ENCODE measurements at regions not wholly inside any gene's neighbourhood (a gene's known extent, or its start where the extent isn't known, plus 50 kb on each side); places are given as distances from the start of the nearest gene placed in this dataset.
"Not testable (repeated sequence)": the region's sequence is repeated elsewhere in the genome, so short reads cannot be mapped to it uniquely, and the experiment has no call there.

DNA sequence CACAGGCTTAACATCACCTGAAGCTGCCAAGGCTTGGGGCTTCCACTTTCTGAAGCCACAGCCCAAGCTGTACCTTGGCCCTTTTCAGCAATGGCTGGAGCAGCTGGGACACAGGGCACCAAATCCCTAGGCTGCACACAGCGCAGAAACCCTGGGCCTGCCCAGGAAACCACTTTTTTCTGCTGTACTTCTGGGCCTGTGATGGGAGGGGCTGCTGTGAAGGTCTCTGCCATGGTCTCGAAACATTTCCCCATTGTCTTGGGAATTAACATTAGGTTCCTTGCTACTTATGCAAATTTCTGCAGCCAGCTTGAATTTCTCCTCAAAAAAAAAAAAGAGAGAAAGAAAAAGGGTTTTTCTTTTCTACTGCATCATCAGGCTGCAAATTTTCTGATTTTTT lies 219.1 kb downstream of the RPL10L start:
- DNase-seq, result no peak

DNA sequence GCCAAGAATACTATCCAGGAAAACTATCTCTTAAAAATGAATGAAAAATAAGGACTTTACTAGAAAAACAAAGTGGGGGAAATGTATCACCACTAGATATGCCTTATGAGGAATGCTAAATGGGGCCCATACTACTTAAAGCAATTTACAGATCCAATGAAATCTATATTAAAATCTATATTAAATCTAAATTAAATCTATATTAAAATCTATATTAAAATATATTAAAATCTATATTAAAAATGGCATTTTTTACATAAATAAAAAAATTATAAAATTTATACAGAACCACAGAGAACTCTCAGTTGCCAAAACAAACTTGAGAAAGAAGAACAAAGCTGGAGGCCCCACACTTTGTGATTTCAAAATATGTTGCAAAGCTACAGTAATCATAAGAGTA lies 234.5 kb downstream of the RPL10L start:
- no peak for DNase-seq

DNA sequence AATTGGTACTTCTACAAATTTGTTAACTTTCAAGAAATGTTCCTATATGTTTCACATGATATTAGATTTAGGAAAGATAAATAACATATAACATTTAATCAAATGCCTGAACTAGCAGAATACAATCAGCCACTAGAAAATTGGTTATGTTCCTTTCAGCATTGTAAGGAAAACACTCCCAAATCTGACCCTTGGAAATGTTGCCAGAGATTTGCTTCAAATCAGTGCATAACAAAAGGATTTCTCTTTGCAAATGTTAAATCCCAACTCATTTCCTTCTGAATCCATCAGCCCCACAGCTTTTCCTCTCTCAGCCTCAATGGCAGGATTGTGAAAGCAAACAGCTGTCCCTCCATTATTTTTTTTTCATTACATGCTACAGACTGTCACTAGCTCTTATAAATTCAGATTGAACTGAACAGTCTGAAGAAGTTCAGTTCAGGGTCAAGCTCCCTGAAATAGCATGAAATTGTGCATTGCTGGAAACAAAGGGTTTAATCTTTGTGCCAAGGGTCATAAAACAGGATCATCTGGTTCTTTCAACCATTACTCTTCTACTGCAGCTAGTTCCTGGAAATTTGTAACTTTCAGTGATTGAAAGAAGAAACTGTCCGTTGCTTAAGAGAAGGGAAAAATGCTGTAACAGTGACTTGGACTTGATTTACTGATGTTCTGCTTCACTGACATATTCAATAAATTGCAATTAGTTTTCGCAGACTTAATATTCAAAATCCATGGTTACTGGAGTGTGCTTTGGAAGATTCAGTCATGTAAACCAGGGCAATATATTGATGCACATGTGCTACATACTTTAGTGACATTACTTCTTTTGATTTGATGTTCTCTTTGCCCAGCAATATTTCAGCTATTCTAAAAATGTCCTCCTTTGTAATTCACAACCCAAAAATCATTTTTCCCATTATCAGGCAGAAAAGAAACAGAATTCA lies 246.4 kb downstream of the RPL10L start:
- no peak for DNase-seq

DNA sequence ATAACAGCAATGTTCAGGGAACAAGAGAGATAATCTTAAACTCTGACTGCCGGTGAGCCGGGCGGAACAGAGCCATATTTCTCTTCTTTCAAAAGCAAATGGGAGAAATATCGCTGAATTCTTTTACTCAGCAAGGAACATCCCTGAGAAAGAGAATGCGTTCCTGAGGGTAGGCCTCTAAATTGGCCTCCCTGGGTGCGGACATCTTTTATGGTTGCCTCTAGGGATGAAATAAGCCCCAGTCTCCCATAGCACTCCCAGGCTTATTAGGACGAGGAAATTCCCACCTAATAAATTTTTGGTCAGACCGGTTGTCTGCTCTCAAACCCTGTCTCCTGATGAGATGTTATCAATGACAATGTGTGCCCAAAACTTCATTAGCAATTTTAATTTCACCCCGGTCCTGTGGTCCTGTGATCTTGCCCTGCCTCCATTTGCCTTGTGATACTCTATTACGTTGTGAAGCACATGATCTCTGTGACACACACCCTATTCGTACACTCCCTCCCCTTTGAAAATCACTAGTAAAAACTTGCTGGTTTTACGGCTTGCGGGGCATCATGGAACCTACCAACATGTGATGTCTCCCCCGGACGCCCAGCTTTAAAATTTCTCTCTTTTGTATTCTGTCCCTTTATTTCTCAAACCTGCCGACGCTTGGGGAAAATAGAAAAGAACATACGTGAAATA lies 249.4 kb downstream of the RPL10L start:
- not testable (repeated sequence) for DNase-seq

DNA sequence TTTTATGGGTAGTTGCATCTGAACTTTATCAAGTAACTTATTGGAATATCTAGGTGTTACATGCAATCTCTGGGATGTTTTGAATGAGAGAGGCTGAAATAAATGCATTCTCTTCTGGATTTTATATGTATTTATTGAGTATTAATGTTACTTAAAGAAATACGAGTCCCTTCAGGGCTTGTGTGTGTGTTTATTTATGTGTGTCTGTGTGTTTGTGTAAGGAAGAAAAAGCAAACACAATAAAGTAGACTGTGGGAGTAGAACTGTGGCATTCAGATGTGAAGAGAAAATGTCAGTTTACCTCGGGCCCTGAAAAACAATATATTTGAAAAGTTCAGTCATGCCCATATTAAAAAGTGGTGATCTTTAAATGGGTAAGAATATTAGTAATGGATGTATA lies 250.5 kb downstream of the RPL10L start:
- no peak for DNase-seq

DNA sequence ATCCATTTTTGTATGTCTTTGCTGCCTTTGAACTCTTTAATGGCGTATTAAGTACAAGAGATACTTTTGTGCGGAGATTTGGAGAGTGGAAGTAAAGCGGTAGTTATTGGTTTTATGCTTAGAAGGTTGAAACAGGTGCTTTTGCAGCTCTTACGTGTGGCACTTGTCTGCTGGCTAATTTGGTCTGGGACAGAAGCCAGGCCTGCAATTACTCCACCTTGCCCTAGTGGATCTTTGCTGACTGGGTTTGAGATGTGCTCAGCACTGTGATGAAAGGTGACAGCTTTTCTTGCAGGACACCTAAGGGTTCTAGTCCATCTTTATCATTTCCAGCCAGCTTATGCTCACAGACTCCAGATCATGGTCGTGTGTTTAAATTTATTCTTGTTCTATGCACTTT lies 252.5 kb downstream of the RPL10L start:
- DNase-seq, result no peak

DNA sequence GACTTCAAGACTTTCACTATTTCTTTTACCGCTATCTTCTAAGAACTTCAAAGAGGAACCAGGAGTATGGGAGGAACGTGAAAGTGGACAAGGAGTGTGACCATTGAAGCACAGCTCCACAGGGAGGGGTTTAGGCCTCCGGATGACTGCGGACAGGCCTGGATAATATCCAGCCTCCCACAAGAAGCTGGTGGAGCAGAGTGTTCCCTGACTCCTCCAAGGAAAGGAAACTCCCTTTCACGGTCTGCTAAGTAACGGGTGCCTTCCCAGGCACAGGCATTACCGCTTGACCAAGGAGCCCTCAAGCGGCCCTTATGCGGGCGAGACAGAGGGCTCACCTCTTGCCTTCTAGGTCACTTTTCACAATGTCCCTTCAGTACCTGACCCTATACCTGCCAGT lies 267.0 kb downstream of the RPL10L start:
- DNase-seq, result no peak

DNA sequence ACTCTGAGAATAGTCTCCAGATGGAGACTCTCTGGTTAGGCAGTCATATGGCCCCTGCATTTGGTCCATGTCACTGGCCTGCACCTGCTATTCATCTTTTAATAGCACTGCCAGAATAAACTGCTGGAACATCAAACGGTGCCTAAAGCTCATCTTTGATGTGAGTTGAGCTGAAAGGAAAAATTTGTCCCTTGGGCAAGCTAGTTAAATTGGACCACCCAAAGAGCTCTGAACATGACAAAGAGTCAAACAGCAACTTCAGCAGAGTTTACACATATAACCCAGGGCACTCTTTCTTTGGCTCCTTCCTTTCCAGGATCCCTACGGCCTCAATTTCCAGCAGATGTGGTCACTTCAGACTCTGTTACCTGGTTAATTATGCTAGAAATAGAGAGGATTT lies 269.9 kb downstream of the RPL10L start:
- no peak for DNase-seq

DNA sequence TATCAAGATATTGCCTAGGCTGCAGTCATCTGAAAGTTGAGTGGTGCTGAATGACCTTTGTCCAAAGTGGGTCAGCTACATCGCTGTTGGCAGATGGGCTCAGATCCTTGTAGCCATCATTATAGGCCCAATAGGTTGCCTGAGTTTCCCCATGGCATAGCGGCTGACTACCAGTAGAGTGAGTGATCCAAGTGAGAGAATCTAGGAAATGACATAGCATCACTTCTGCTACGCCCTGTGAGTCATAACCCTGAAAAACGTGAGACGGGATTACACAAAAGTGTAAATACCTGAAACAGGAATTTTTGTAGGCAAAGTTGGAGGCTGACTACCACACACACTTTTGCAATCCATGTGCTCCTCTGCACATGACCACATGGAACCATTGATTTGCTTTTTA lies 273.3 kb downstream of the RPL10L start:
- DNase-seq, result no peak

DNA sequence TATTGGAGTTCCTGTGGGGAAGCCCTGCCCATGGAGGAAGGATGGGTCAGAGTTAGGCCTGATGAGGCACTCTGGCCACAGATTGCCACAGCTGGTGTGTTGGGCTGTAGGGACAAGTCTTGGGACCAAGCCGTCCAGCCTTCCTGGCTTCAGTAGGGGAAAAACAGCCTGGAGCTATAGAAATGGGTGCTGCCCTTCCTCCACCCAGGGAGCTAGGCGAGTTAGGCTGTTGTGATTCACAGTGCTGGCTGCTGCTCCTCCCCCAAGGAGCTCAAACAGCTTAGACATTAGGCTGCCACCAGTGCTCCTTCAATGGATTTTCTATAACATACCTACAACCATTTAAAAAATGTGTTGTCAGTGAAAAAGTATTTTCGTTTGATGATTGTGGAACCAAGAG lies 274.3 kb downstream of the RPL10L start:
- no peak for DNase-seq

DNA sequence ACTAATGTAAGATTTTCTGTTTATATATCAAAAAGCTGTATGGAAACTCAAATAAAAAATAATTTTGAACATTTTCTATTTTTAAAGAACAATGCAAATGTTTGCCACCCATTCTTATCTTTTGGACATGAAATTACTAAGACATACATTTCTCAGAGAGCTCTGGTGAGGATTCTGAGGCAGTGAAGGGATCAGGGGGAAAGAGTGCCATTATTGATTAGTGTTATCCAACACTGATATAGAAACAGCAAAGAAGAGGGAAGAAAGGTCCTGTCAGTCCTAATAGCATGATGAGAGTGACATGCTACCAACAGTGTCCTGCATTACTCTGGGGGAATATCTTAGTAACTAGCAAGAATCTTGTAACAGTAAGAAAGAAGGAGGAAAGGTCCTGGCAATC lies 282.2 kb downstream of the RPL10L start:
- DNase-seq, result no peak

DNA sequence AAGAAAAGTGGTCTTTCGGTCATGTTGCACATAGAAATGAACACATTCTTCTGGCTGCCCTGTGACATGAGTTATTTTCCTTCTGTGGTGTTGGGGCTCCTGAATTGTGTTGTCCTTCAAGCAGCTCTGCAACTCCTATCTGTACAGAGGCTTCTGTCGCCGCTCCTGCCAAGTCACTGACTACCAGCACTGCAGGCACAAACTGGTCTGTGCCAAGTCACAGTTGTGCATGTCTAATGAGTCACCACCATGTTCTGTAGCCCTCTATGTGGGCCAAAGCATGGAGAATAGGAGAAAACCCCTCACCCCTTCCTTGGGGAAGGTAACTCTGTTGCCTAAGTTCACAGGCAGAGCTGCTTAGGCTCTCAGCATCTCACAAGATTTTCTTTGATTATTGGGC lies 283.3 kb downstream of the RPL10L start:
- DNase-seq, result no peak

DNA sequence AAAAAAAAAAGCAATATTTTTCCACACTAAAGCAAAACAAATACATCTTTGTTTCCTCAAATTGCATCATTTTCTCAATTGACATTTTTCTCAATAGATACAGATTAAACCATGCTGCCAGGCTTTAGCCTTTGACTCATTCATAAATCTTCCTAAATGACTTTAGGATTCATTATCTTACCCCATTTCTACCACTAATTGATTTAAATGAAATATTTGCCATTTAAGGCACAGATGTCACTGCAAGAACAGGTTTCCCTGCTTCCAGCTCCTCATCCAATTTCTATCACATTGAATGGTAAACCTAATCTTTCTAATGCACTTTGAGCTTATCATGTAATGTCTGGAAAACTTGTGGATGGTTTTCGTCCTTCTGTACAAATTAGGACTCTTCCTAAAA lies 298.7 kb downstream of the RPL10L start:
- no peak for DNase-seq

DNA sequence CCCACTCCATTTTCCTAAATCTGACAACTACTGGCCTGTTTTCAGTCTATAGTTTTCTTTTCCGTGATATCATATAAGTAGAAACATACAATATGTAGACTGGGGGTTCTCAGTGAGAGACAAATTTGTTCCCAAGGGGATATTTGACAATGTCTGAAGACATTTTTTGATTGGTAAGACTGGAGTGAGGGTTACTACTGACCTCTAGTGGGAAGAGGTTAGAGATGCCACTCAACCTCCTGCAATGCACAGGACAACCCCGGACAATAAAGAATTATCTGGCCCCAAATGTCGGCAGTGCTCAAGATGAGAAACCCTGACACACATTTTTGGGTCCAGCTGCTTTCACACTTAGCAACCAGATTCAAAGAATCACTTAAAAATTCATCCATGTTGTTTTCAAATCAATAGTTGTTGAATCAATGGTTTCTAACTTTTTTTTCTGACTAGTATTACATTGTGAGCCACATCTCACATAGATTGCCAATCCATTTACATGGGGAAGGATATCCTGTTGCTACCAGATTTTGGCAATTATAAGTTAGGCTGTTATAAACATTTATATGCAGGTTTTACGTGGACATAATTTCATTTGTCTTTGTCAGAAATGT lies 307.1 kb downstream of the RPL10L start:
- peak; percentile 16 for DNase-seq

DNA sequence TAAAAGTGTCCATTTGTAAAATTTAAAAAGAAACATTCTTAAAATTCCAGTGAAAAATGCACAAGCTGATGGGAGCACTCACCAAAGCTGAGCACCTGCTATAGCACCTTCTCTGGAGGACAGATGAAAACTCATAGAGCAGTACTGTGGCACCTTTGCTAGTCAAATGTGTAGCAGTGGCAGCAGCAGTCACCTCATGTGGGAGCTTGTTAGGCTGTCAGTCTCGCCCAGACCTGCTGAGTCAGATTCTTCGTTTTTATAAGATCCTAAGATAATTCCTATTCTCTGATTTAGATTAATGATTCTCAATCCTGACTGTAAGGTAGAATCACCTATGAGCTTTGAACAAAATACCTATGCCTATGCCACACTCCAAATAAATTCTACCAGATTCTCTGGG lies 325.8 kb downstream of the RPL10L start:
- DNase-seq, result no peak

DNA sequence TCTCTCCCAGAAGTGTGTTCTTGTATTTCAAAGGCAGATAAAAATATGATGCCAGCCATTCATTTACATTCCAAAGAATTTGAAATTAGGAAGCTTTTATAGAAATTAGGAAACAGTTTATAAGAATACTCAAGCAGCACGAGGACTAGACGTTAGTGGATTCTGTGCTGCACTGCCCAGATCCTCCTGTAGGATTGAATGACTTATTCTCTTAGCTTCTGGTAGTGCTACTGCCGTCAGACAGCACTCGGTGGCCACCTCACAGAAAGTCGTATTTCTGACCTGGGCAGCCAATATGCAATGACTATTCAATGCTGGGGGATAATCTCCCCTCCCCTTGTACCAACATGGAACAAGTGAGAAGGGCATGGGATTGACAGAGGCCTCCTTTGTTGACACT lies 326.4 kb downstream of the RPL10L start:
- no peak for DNase-seq

DNA sequence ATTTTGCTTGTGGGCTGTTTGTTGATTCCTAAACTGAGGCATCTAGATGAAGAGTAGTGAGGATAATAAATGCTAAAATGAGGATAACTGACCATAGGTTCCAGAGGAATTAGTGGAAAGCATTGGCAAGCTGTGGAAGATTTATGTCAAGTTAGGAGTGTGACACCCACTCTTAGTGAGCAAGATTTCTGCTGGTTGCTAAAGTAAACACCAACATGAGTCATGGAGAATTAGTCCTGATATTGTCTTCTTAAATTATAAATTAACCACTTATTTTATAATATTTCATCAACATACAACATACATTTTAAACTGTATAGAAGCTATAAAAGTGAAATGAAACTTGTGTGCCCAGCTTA lies 328.2 kb downstream of the RPL10L start:
- no peak for DNase-seq

DNA sequence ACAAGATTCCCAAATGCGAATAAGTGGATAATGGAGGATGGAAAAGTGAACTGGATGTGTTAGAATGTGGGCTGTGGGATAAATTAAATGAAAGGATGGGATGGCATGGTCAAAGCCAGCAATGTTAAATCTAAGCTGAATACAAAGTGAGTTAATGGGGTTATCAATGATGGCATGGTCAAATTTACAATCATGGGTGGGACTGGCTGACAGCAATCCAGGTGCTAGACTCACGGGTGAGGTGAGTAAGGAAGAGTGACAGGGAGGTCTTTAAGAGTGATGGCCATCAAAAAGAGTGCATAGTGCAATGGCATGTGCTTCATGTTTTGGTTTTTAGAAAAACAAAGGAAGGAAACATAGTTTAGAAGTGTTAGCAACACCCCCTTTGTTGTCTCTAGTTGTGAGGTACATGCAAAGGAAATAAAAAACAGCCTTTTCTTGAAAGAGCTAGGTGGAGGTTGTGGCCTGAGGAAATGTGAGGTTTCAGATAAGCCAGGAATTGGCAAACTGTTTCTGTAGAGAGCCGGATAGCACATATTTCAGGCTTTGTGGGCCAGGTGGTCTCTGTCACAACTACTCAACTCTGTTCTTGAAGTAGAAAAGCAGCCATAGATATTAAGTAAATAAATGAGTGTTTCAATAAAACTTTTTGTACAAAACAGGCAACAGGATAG lies 328.7 kb downstream of the RPL10L start:
- DNase-seq, result no peak

DNA sequence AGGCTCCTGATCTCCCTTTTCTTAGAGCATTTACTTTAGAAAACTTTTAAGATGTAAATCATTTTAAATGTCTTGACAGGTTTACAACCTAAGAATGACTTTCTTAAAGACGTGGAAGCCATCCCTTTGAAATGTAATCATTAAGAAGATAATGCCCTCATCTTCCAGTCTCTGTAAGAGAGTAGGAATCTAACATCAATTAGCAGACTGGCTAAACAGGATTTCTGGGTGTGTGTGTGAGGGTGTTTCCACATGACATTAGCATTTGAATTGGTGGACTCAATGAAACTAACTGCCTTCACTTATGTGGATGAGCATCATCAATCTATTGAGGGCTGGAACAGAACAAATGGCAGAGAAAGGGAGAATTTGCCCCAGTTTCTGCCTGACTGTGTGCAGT lies 329.5 kb downstream of the RPL10L start:
- no peak for DNase-seq

DNA sequence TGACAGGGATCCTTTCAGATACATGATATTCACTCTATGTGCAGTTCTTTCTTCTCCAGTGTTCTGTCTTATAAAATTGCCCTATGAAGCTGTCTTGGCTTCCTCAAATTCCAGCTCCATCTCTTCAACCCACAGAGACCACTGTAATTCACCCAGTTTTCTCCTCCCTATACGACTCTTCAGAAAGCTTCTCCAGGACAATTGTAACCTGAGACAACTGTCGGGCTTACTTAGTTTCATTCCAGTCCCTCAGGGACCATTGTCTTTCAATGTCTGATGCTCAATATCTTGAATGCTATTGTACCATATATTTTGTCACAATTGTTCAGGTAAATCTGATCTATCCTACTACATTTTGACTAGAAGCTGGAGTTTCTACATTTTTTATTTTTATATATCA lies 345.3 kb downstream of the RPL10L start:
- DNase-seq, result no peak

DNA sequence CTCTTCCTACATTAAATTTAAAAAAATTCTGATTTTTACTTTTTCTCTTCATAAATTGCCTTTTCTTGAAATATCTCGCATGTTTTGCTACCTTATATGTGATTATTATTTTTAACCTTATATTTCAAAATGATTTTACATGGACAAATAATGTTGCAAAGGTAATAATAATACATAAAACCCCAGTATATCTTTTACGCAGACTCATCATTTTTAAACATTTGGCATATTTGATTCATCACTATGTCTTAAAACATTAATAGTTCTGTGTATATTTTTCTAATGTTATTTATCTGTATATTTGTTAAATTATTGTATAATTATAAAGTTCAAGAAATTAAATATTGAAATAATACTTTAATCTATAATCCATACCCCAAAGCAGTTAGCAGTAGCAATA lies 350.8 kb downstream of the RPL10L start:
- DNase-seq, result no peak

DNA sequence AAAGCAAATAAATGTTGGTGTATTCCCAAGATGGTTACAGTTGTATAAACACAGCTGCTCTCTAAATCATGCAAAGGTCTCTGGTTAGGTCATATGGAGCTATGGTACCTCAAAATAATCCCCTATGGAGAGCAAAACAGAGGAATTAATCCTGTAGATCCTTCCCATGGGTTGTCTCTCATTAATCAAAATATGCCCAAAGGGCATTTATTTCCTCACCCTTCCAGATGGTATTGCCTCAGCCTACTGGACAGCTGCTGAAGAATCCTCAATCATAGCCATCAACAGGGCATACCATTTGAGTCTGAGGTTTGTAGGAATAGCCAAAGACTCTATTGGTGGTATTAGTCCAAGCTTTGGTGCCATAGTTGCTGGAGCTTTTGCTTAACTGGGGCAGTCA lies 360.9 kb downstream of the RPL10L start:
- no peak for DNase-seq

DNA sequence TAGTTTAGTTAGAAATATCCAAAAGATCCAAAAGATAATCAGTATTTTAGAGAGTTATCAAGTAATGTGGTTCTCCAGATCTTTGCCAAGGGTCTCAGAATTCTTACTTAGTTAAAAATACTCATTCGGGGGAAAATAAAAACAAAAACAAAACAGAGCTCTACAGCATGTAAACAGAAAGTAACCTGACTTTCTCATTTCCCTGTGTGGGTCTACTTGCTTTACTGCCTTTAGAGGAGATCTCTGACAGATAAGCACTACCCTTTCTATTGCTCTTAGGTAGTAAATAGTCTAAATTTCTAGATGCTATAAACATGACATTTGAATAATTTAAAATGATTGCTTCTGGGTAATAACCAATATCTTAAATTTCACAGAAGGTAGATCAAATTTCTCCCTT lies 371.8 kb downstream of the RPL10L start:
- DNase-seq, result no peak

DNA sequence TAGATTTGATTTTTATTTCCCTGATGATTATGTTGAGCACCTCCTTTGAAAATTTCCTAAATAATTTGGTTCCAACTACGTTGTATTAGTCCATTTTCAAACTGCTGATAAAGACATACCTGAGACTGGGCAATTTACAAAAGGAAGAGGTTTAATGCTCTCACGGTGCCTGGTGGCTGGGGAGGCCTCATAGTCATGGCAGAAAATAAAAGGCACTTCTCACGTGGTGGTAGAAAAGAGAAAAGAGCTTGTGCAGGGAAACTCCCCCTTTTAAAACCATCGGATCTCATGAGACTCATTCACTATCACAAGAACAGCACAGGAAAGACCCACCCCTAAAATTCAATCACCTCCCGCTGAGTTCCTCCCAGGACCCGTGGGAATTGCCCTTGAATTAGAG lies 372.3 kb downstream of the RPL10L start:
- no peak for DNase-seq

Measured in EL (cell line).